T47D (cell line): ENCODE measurements at regions not wholly inside any gene's neighbourhood (a gene's known extent, or its start where the extent isn't known, plus 50 kb on each side); places are given as distances from the start of the nearest gene placed in this dataset.

ENCODE experiments used
- DNase-seq, 2 experiments: peaks; one replicate each; pipeline versions ENCODE4 v3.0.0 to v3.0.0-alpha.2; 2011 to 2012; ENCODE audit warnings: low read depth in 1 of 2, low spot score in 1 of 2
- JUND ChIP-seq: IDR thresholded peaks from 2 replicates; pipeline ENCODE4 v1.6.1; 2012; ENCODE audit warnings: low read depth
- in situ Hi-C: cut with HindIII; loops from 2 replicates; pipeline ENCODE4 v1.10.0; 2016; ENCODE audit warnings: low sequenced_read_pairs, low pct_unique_long_range_greater_than_20kb

GRCh38 chr4:160795216-160795615 lies 1368.6 kb downstream of the FSTL5 start:
- TF ChIP-seq JUND = no peak
- in situ Hi-C loops = no loop called here
- DNase-seq = no peak

DNA sequence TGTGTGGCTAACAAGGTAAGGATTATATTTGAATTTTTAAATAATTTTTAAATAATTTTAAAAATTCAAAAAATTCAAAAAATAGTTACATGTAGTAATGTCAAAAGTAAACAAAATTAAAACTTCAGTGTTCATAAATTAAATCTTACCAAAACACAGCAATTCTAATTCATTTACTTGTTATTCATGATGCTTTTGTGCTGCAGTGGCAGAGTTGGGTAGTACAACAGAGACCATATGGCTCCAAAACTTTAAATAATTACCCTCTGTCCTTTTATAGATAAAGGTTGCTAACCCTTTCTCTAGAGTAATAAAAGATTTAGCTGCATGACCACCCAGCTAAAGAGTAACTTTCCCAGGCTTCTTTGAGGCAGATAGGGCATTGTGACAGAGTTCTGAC lies 1355.6 kb downstream of the FSTL5 start:
- TF ChIP-seq JUND = no peak
- in situ Hi-C loops = no loop called here
- DNase-seq = no peak

DNA sequence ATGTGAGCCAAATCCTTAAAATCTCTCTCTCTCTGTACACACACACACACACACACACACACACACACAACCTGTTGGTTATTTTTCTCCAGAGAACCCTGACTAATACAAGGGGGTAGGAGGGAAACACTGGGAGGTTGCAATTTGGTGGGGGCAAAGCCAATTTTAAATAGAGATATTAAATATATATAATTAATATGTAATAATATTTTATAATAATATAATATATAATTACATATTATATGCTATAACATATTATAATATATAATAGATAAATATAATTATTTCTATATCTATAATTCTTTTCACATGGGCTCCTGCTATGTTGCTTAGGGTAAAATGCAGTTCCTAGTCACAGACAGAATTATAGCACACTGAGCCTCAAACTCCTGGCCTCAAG lies 1354.2 kb downstream of the FSTL5 start:
- DNase-seq = no peak
- no peak for TF ChIP-seq JUND
- in situ Hi-C loops = no loop called here

- in situ Hi-C loops = no loop called here
- no peak for DNase-seq
- TF ChIP-seq JUND = no peak
These were observed 1353.4 kb downstream of the FSTL5 start for GRCh38 chr4:160810424-160810823.

GRCh38 chr4:160810941-160811340 lies 1352.9 kb downstream of the FSTL5 start:
- in situ Hi-C loops = no loop called here
- TF ChIP-seq JUND = no peak
- no peak for DNase-seq

DNA sequence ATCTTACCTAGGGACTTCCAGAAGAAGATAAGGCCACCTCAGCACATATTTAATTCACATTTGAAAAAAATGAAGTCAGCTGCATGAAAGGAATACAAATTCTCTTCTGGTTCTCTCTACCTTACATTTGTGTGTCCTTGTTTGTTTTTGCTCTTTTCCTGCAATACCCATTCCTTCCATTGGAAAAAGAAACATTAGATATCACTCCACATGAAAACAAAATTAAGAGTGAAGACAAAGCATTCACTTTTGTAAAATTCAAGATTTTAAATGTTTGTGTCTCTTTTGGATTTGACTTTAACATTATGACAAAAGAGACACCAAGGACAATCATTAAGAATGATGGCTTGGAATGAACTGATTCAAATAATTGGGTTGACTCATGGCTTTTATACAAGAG lies 1351.8 kb downstream of the FSTL5 start:
- no peak for DNase-seq
- TF ChIP-seq JUND = no peak
- in situ Hi-C loops = no loop called here

DNA sequence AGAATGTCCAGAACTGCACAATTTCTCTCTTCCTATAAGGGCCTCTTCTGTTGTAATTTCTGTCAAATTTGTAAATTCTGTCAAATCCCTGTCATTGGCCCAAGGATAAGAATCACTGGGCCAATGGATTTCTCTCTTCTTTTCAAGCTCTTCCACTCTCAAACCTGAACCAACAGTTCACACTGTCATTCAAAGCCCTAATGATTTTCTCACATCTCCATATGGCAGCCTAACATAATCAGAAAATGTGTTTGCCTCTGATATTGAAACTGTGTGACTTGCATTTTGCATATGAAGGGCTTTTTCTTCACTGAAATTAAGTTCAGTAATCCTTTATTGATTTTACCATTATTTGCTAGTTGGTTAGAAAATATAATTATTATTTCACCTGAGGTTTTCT lies 1349.1 kb downstream of the FSTL5 start:
- DNase-seq = no peak

DNA sequence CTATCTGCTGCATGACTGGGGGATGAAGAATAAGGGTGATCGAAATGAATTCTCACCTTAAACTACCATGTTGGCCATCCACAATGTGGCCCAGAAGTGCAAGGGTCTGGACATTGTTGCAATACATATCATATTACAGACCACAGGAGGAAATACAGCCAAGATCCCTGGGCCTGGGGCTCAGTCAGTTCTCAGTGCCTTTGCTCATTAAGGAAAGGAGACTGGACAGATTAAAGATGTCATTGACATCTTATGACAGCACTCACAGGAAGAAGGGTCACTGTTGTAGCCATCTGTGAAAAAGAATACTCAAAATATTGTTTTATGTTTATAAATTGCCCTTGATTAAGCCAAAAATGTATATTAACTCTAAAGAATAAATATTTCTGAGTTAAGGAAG lies 1345.2 kb downstream of the FSTL5 start:
- no peak for DNase-seq
- in situ Hi-C loops = no loop called here
- TF ChIP-seq JUND = no peak

More for the DNA sequence above, 1349.1 kb downstream of the FSTL5 start:
- in situ Hi-C loops = no loop called here
- TF ChIP-seq JUND = no peak

- DNase-seq = no peak
- in situ Hi-C loops = no loop called here
- no peak for TF ChIP-seq JUND
These were observed 1344.0 kb downstream of the FSTL5 start for GRCh38 chr4:160819791-160820190.

DNA sequence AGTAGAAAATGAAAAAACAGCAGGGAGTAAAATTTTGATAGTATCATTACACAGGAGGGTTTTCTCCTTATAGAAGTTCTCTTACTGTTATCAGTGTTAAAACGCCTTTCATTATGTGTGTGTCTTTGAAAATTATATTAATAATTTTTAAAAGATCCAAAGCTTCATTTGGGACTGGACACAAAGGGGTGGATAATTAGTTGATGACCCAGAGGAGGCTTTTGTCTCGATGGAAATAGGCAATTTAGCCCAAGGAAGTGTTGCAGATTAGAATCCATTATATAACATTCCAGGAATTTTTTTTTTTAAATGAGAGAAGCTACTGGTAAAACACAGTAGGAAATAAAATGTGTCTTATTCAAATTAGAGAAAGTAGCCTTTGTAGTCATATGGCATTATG lies 1339.3 kb downstream of the FSTL5 start:
- TF ChIP-seq JUND = no peak
- no peak for DNase-seq
- in situ Hi-C loops = no loop called here

GRCh38 chr4:160825644-160826338 lies 1338.0 kb downstream of the FSTL5 start:
- no peak for TF ChIP-seq JUND
- DNase-seq = no peak
- in situ Hi-C loops = no loop called here

GRCh38 chr4:160826339-160826679 lies 1337.5 kb downstream of the FSTL5 start:
- in situ Hi-C loops = no loop called here
- no peak for DNase-seq

GRCh38 chr4:160831165-160831922 lies 1332.5 kb downstream of the FSTL5 start:
- in situ Hi-C loops = no loop called here
- peak in 1 of 2 experiments; percentile 53 for DNase-seq

More at GRCh38 chr4:160826339-160826679, 1337.5 kb downstream of the FSTL5 start:
- no peak for TF ChIP-seq JUND

More at GRCh38 chr4:160831165-160831922, 1332.5 kb downstream of the FSTL5 start:
- no peak for TF ChIP-seq JUND
